ENCODE measurements at regions not wholly inside any gene's neighbourhood (a gene's known extent, or its start where the extent isn't known, plus 50 kb on each side); places are given as distances from the start of the nearest gene placed in this dataset.

GRCh38 chr14:87566991-87567390, 426.0 kb downstream of the GALC start:
- peaks cover 0 to 7% of the 10 kb centered on the region in 2 experiments for H3K9me3 ChIP-seq (ENCODE audit: control insufficient read depth in 1 of 2, insufficient read depth in 1 of 2, low read length in 2 of 2)
- CTCF ChIA-PET, result no interaction called here
- H3K27ac Mint-ChIP-seq, result no peak overlapping the region

GRCh38 chr14:87547536-87547935, 445.4 kb downstream of the GALC start:
- peaks cover 4% of the 10 kb centered on the region for H3K9me3 Mint-ChIP-seq
- ChIA-PET POLR2A (no interaction called here), CTCF (no interaction called here)
- ATAC-seq (ENCODE audit: poor library complexity), result no peak
- TF ChIP-seq, protein P1, sequence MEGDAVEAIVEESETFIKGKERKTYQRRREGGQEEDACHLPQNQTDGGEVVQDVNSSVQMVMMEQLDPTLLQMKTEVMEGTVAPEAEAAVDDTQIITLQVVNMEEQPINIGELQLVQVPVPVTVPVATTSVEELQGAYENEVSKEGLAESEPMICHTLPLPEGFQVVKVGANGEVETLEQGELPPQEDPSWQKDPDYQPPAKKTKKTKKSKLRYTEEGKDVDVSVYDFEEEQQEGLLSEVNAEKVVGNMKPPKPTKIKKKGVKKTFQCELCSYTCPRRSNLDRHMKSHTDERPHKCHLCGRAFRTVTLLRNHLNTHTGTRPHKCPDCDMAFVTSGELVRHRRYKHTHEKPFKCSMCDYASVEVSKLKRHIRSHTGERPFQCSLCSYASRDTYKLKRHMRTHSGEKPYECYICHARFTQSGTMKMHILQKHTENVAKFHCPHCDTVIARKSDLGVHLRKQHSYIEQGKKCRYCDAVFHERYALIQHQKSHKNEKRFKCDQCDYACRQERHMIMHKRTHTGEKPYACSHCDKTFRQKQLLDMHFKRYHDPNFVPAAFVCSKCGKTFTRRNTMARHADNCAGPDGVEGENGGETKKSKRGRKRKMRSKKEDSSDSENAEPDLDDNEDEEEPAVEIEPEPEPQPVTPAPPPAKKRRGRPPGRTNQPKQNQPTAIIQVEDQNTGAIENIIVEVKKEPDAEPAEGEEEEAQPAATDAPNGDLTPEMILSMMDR (IDR thresholded peaks at IDR 0.05), result no peak
- no peak overlapping the region for H3K27ac Mint-ChIP-seq
- H3K36me3 ChIP-seq (ENCODE audit: insufficient read depth, low read length), result no peaks in the 10 kb centered on the region
- intact Hi-C loops (cut with DNase I, micrococcal nuclease), result no loop called here
- peaks cover 0 to 3% of the 10 kb centered on the region in 2 experiments for H3K9me3 ChIP-seq (ENCODE audit: control insufficient read depth in 1 of 2, insufficient read depth in 1 of 2, low read length in 2 of 2)
- no peak for DNase-seq
- no peaks in the 10 kb centered on the region for H3K27me3 Mint-ChIP-seq
- H3K36me3 Mint-ChIP-seq (ENCODE audit: low read depth), result no peaks in the 10 kb centered on the region
- no peak overlapping the region for H3K4me3 Mint-ChIP-seq
- no peak overlapping the region for H3K4me3 ChIP-seq (ENCODE audit: low read length)
- H3K27me3 ChIP-seq (ENCODE audit: control insufficient read depth in 1 of 2, insufficient read depth in 2 of 2, low read length in 2 of 2), result no peaks in the 10 kb centered on the region
- no peak overlapping the region for H3K27ac ChIP-seq (ENCODE audit: low read depth in 1 of 2, low read length in 2 of 2)
- H3K4me1 Mint-ChIP-seq (ENCODE audit: low read depth), result no peaks in the 10 kb centered on the region
- no peaks in the 10 kb centered on the region for H3K4me1 ChIP-seq (ENCODE audit: insufficient read depth, low read length)

More at GRCh38 chr14:87566991-87567390, 426.0 kb downstream of the GALC start:
- H3K4me3 ChIP-seq (ENCODE audit: low read length), result no peak overlapping the region
- no peaks in the 10 kb centered on the region for H3K36me3 Mint-ChIP-seq (ENCODE audit: low read depth)
- no peaks in the 10 kb centered on the region for H3K4me1 ChIP-seq (ENCODE audit: insufficient read depth, low read length)
- H3K4me1 Mint-ChIP-seq (ENCODE audit: low read depth), result no peaks in the 10 kb centered on the region
- no peaks in the 10 kb centered on the region for H3K36me3 ChIP-seq (ENCODE audit: insufficient read depth, low read length)
- TF ChIP-seq, protein P1 (IDR thresholded peaks at IDR 0.05), result no peak
- H3K9me3 Mint-ChIP-seq, result peaks cover 8% of the 10 kb centered on the region
- no peaks in the 10 kb centered on the region for H3K27me3 ChIP-seq (ENCODE audit: control insufficient read depth in 1 of 2, insufficient read depth in 2 of 2, low read length in 2 of 2)
- H3K4me3 Mint-ChIP-seq, result no peak overlapping the region
- H3K27ac ChIP-seq (ENCODE audit: low read depth in 1 of 2, low read length in 2 of 2), result no peak overlapping the region
- no peak for DNase-seq
- intact Hi-C loops (cut with DNase I, micrococcal nuclease), result no loop called here
- no peak for ATAC-seq (ENCODE audit: poor library complexity)
- POLR2A ChIA-PET, result no interaction called here
- H3K27me3 Mint-ChIP-seq, result no peaks in the 10 kb centered on the region

- Mint-ChIP-seq H3K4me1 (ENCODE audit: low read depth) (no peaks in the 10 kb centered on the region), H3K36me3 (ENCODE audit: low read depth) (no peaks in the 10 kb centered on the region), H3K9me3 (peaks cover 10% of the 10 kb centered on the region), H3K27ac (no peak overlapping the region), H3K4me3 (no peak overlapping the region), H3K27me3 (no peaks in the 10 kb centered on the region)
- intact Hi-C loops (cut with DNase I, micrococcal nuclease), result no loop called here
- H3K27me3 ChIP-seq (ENCODE audit: control insufficient read depth in 1 of 2, insufficient read depth in 2 of 2, low read length in 2 of 2), result no peaks in the 10 kb centered on the region
- DNase-seq, result no peak
- H3K9me3 ChIP-seq (ENCODE audit: control insufficient read depth in 1 of 2, insufficient read depth in 1 of 2, low read length in 2 of 2), result peaks cover 0 to 7% of the 10 kb centered on the region in 2 experiments
- no peak overlapping the region for H3K4me3 ChIP-seq (ENCODE audit: low read length)
- CTCF ChIA-PET, result no interaction called here
- H3K36me3 ChIP-seq (ENCODE audit: insufficient read depth, low read length), result no peaks in the 10 kb centered on the region
- no peak overlapping the region for H3K27ac ChIP-seq (ENCODE audit: low read depth in 1 of 2, low read length in 2 of 2)
- no peaks in the 10 kb centered on the region for H3K4me1 ChIP-seq (ENCODE audit: insufficient read depth, low read length)
- TF ChIP-seq, protein P1 (IDR thresholded peaks at IDR 0.05), result no peak
- POLR2A ChIA-PET, result no interaction called here
- no peak for ATAC-seq (ENCODE audit: poor library complexity)
Observed at GRCh38 chr14:87542288-87542687, 450.7 kb downstream of the GALC start.
